SU-DHL-6 (cell line): ENCODE measurements at regions not wholly inside any gene's neighbourhood (a gene's known extent, or its start where the extent isn't known, plus 50 kb on each side); places are given as distances from the start of the nearest gene placed in this dataset.

Experiments used
- CTCF ChIP-seq: fragments of 200-600 bp; sonication (generic); IDR thresholded peaks from one replicate; pipeline ENCODE4 v1.5.1; 2017; ENCODE audit warnings: antibody characterized with exemption, mild to moderate bottlenecking, low read length, moderate library complexity; ENCODE audit not compliant: insufficient read depth, poor library complexity, severe bottlenecking
- EZH2phosphoT487 ChIP-seq: fragments of 200-600 bp; sonication (generic), shearing (Covaris generic); conservative IDR thresholded peaks from 2 replicates; pipeline ENCODE4 v1.6.1; 2018; ENCODE audit warnings: mild to moderate bottlenecking, antibody characterized with exemption, low read length, moderate library complexity, mixed read lengths

- TF ChIP-seq CTCF (no peak), EZH2phosphoT487 (no peak)
Measured at GRCh38 chr19:29288256-29288655, 75.3 kb upstream of the UQCRFS1 start.
